Central memory CD8-positive, alpha-beta T cell (primary cell): ENCODE measurements at regions not wholly inside any gene's neighbourhood (a gene's known extent, or its start where the extent isn't known, plus 50 kb on each side); places are given as distances from the start of the nearest gene placed in this dataset.

ENCODE experiments used
- ATAC-seq: fragments of 150-1000 bp; cut with Tn5 transposase; replicated peaks from 2 replicates; pipeline ENCODE4 v1.10.0; 2022; ENCODE audit warnings: mild to moderate bottlenecking, moderate FRiP score, moderate number of reproducible peaks; ENCODE audit not compliant: poor library complexity, severe bottlenecking; ENCODE audit errors: extremely low read depth
- DNase-seq, 2 donors: peaks; one replicate each; pipeline ENCODE4 v3.0.0; 2021; ENCODE audit warnings: low spot score in 2 of 2
- H3K27ac Mint-ChIP-seq: one replicate; pipeline ENCODE4 v1.8.0; 2022; ENCODE audit warnings: low read depth, mild to moderate bottlenecking, moderate library complexity, mixed read lengths
- H3K27me3 Mint-ChIP-seq: one replicate; pipeline ENCODE4 v1.8.0; 2022; ENCODE audit warnings: mixed read lengths
- H3K36me3 Mint-ChIP-seq: one replicate; pipeline ENCODE4 v1.8.0; 2022; ENCODE audit warnings: mild to moderate bottlenecking, moderate library complexity, mixed read lengths; ENCODE audit not compliant: insufficient read depth
- H3K4me1 Mint-ChIP-seq: one replicate; pipeline ENCODE4 v1.8.0; 2022; ENCODE audit warnings: mixed read lengths
- H3K4me3 Mint-ChIP-seq: one replicate; pipeline ENCODE4 v1.8.0; 2022; ENCODE audit warnings: mild to moderate bottlenecking, moderate library complexity, mixed read lengths
- H3K9me3 Mint-ChIP-seq: one replicate; pipeline ENCODE4 v1.8.0; 2022; ENCODE audit warnings: mixed read lengths

DNA sequence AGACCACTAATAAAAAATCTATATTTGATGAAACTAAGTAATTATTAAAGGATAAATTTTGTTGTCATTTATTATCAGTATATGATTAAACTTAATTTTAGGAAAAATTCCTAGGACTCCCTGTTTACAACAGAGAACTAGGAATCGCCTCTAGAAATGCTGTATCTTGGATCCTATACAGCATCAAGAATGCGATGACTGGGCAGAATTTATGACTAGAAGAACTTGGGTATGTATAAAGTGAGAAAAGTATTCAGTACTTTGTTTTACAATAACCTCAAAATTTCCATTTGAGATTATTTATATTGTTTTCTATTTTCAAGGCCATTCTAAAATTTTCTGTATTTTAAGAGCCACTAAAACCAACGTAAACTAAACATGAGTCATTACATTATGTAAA is 82.3 kb upstream of the AGTR1 start:
- ATAC-seq = no peak
- no peak overlapping the region for H3K4me3 Mint-ChIP-seq
- DNase-seq = no peak
- H3K27ac Mint-ChIP-seq = no peak overlapping the region
- no peaks in the 10 kb centered on the region for H3K27me3 Mint-ChIP-seq
- H3K9me3 Mint-ChIP-seq = peaks cover 6% of the 10 kb centered on the region
- H3K4me1 Mint-ChIP-seq = no peaks in the 10 kb centered on the region
- H3K36me3 Mint-ChIP-seq = no peaks in the 10 kb centered on the region

DNA sequence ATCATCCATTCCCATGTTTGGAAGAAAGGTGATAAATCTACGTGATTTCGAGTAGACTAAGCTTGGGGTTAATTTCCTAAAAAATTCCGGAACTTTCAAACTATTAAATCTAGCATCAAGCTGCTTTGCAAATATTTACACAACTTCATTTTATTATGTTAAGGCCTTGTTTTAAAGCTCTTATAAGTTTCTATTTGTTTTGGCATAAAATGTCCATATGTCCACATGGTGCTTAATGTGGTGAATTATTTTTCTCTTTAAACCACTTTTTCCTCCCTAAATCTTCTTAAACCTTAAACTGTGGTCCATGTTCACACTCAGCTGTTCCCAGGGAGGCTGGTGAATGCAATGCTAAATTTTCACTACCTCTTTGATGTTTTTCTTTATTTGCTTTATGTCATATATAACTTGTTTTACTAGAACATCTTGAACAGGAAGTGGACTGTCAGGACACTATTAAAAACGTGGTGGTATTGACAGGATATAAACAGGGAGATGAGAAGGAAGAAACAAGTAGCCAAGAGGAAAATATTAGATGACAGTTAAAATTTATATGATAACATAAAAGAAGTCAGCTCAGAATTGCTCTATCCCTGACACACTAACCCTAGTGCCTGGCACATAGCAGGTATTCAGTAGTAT is 72.5 kb upstream of the AGTR1 start:
- no peaks in the 10 kb centered on the region for H3K36me3 Mint-ChIP-seq
- no peaks in the 10 kb centered on the region for H3K27me3 Mint-ChIP-seq
- H3K9me3 Mint-ChIP-seq = peaks cover 5% of the 10 kb centered on the region
- DNase-seq (no peak), ATAC-seq (no peak)
- H3K4me3 Mint-ChIP-seq = no peak overlapping the region
- H3K27ac Mint-ChIP-seq = no peak overlapping the region
- no peaks in the 10 kb centered on the region for H3K4me1 Mint-ChIP-seq

DNA sequence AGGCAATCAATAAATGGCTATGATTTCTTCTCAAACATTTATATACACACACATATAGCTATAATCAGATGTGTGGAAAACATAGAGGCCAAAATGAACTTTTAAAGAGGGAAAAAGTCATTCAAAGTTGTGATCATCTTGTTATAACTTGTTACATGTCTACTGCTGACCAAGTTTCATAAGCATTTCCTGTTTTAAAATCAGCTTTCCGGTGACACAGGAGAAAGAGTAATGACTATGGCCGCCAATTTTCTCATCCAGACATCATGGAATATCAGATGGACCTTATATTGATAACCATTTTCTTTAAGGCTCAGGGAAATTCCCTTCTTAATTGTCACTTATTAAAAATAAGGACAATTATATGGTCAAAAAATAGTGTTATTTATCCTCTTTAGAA is 71.7 kb upstream of the AGTR1 start:
- Mint-ChIP-seq H3K4me1 (no peaks in the 10 kb centered on the region), H3K27ac (no peak overlapping the region), H3K36me3 (no peaks in the 10 kb centered on the region), H3K27me3 (no peaks in the 10 kb centered on the region), H3K4me3 (no peak overlapping the region), H3K9me3 (peaks cover 5% of the 10 kb centered on the region)
- no peak for DNase-seq
- no peak for ATAC-seq

DNA sequence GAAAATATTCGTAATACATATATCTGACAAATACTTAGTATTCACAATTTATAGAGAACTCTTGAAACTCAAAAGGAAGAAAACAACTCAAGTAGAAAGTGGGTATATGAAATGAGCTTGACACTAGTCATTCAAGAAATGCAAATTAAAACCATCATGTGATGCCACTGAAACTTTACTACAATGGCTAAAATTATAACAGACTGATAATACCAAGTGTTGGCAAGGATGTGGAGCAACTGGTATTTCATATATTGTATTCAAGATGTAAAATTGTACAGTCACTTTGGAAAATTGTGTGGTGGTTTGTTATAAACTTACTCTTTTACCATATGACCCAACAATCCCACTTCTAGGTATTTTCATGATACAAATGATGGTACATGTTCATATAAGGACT is 68.7 kb upstream of the AGTR1 start:
- ATAC-seq (no peak), DNase-seq (no peak)
- Mint-ChIP-seq H3K4me1 (no peaks in the 10 kb centered on the region), H3K9me3 (peaks cover 5% of the 10 kb centered on the region), H3K27me3 (no peaks in the 10 kb centered on the region), H3K4me3 (no peak overlapping the region), H3K27ac (no peak overlapping the region), H3K36me3 (no peaks in the 10 kb centered on the region)

DNA sequence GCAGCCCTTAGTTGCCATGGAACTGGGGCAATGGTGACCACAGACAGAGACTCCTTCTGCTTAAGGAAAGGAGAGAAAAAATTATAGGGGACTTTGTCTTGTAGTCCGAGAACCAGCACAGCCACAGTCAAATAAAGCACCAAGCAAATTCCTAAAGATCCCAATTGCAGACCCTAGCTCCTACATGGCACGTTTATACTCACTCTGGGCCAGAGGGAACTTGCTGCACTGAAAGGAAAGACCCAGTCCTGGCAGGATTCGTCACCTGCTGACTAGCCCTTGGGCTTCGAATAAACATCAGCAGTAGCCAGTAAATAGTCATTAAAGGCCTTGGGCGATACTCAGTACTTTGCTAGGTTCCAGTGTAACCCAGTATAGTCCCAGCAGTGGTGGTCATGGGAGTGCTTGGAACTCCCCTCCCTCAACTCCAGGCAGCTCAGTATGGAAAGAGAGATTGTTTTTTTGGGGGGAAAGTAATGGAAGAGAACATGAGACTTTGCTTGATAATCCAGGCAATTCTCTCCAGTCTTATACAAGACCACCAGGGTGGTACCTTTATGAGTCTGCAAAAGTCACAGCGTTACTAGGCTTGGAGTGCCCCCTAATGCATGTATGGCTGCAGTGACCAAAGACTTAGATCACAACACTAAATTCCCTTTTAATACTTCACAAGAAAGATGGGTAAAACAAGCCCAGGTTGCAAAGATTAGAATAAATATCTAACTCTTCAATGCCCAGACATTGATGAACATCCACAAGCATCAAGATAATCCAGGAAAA is 66.4 kb upstream of the AGTR1 start:
- Mint-ChIP-seq H3K27me3 (no peaks in the 10 kb centered on the region), H3K36me3 (peaks cover under 1% of the 10 kb centered on the region), H3K4me1 (no peaks in the 10 kb centered on the region), H3K4me3 (no peak overlapping the region), H3K27ac (no peak overlapping the region), H3K9me3 (peaks cover 12% of the 10 kb centered on the region)
- no peak for DNase-seq
- ATAC-seq = no peak

DNA sequence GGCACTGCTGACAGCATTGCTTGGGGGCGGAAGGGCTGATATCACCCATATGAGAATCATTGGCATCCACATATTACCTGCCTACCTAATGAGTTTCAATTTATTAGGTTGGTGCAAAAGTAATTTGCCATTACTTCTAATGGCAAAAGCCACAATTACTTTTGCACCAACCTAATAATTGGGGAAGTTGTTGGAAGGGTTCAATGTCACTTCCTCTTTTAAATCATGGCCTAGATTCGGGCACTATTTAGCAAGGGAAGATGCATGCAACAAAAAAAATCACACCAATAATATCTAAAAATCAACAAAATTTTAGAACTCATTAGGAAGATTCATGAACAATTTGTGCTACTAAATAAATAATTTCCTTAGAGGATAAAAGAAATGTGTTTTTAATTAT is 56.0 kb upstream of the AGTR1 start:
- DNase-seq = no peak
- H3K27me3 Mint-ChIP-seq = no peaks in the 10 kb centered on the region
- no peak for ATAC-seq

DNA sequence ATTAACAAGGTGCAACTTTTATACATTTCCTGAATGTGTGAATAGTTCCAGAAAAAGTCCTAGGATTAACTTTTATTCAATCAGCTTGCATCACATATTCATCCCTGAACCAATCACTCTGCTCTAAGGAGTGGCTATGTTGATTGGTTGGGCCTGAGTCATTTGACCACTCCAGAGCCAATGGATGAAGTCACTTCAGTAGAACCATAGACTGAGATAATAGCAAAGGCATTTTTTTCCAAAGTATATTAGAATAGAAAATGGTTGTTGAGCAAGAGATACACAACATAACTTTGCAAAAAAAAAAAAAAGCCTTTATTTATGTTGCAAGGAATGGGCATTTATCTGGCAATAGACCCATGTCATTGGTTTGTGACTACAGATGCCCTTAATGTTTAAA is 55.5 kb upstream of the AGTR1 start:
- Mint-ChIP-seq H3K27me3 (no peaks in the 10 kb centered on the region), H3K4me3 (no peak overlapping the region), H3K36me3 (no peaks in the 10 kb centered on the region), H3K27ac (no peak overlapping the region), H3K4me1 (no peaks in the 10 kb centered on the region), H3K9me3 (peaks cover 4% of the 10 kb centered on the region)
- DNase-seq (no peak), ATAC-seq (no peak)

More for the DNA sequence above, 56.0 kb upstream of the AGTR1 start:
- H3K4me3 Mint-ChIP-seq = no peak overlapping the region
- H3K9me3 Mint-ChIP-seq = peaks cover 4% of the 10 kb centered on the region
- no peaks in the 10 kb centered on the region for H3K4me1 Mint-ChIP-seq
- no peaks in the 10 kb centered on the region for H3K36me3 Mint-ChIP-seq
- H3K27ac Mint-ChIP-seq = no peak overlapping the region

DNA sequence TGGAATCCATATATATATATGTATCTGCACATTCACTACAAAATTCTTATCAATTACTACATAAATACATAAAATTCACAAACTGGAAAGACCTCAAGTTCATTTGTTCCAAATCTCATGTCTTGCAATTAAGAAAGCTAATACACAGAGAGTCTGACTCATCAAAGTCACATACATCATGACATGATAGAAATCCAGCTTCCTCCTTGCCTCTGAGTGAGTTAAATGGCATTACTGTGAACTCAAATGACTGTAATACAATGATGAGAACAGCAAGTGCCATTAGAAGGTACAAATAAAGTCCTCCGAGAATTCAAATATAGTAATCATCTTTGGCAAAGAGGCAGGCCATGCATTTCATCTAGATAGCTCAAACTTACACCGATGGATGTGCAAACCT is 55.1 kb upstream of the AGTR1 start:
- H3K4me3 Mint-ChIP-seq = no peak overlapping the region
- H3K4me1 Mint-ChIP-seq = no peaks in the 10 kb centered on the region
- H3K27ac Mint-ChIP-seq = no peak overlapping the region
- ATAC-seq (no peak), DNase-seq (no peak)
- peaks cover 4% of the 10 kb centered on the region for H3K9me3 Mint-ChIP-seq
- no peaks in the 10 kb centered on the region for H3K27me3 Mint-ChIP-seq
- H3K36me3 Mint-ChIP-seq = no peaks in the 10 kb centered on the region

DNA sequence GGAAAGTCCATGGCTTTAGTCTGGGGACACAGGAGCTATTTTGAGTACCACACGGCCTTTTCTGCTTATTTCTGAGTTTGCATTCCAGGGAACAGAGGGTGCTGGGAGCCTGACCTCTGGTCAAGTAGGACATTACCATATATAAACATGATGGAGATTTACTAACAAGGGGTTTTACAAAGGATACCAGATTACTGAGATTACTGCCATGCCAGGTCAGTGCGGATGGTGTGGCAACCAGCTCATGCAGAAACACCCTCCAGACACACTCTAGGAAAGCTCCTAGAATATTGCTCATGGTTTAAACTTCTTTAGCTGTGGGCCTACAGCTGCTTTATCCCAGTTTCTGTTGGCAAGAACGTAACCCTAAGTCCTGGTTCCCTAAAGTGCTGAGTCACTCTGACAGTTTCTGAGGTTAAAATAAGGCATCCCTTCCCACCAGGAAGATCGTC is 54.3 kb upstream of the AGTR1 start:
- no peak overlapping the region for H3K27ac Mint-ChIP-seq
- ATAC-seq (no peak), DNase-seq (no peak)
- no peaks in the 10 kb centered on the region for H3K27me3 Mint-ChIP-seq
- peaks cover 4% of the 10 kb centered on the region for H3K9me3 Mint-ChIP-seq
- H3K4me1 Mint-ChIP-seq = no peaks in the 10 kb centered on the region
- no peak overlapping the region for H3K4me3 Mint-ChIP-seq
- no peaks in the 10 kb centered on the region for H3K36me3 Mint-ChIP-seq

DNA sequence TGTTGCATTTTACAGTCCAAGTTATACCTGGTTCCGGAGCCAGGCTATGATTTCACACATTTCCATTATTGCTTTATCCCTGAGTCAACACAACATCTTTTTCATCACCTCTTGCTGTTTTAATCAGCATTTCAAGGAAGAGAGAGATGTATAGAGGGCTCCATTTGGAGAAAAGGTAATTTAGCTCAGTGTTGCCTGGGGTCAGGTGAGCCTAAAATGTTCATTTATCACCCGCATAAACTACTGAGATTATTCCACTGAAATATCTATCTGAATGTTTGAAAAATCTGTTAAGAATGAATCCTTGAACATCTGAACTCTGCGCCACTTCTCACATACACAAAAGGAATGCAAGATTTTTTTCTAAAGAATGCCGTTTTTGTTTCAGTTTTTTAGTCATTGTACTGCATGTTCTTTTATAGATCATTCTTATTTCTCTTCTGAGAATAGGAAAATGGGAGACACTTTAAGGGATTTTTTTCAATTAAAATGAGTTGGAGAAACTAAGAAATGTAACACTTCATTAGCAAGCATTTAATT is 51.5 kb upstream of the AGTR1 start:
- Mint-ChIP-seq H3K9me3 (no peaks in the 10 kb centered on the region), H3K36me3 (no peaks in the 10 kb centered on the region), H3K4me1 (no peaks in the 10 kb centered on the region), H3K4me3 (no peak overlapping the region), H3K27me3 (no peaks in the 10 kb centered on the region), H3K27ac (no peak overlapping the region)
- ATAC-seq (no peak), DNase-seq (no peak)
